NCI-H146 treated with DMSO at 0.1 percent for 48 hours (cell line): ENCODE measurements at regions not wholly inside any gene's neighbourhood (a gene's known extent, or its start where the extent isn't known, plus 50 kb on each side); places are given as distances from the start of the nearest gene placed in this dataset.

Experiments used
- DNase-seq: peaks from one replicate; lab custom pipeline; 2025; ENCODE audit not compliant: unreplicated experiment; lab: John Stamatoyannopoulos, UW

DNA sequence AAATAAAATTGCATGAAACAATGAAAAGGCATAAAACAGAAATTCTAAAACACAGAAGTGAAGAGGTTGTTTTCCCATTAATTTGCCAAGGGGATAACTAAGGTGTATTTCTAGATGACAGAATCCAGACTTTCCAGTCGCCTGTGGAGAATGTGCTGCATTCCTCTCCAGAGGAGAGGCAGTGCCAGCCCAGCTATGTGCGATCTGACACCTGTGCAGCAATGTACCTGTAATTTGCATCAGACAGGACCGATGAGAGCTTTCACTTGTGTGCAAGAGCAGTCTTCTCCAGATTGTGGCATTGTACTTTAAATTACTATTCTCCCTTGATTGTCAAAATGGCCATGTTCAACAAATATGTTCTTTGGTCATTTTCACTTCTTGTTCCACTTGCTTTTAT lies 1037.9 kb downstream of the EFNB2 start:
- DNase-seq, result no peak

- DNase-seq, result no peak
Observed at GRCh38 chr13:105492216-105492615, 1043.2 kb downstream of the EFNB2 start.

DNA sequence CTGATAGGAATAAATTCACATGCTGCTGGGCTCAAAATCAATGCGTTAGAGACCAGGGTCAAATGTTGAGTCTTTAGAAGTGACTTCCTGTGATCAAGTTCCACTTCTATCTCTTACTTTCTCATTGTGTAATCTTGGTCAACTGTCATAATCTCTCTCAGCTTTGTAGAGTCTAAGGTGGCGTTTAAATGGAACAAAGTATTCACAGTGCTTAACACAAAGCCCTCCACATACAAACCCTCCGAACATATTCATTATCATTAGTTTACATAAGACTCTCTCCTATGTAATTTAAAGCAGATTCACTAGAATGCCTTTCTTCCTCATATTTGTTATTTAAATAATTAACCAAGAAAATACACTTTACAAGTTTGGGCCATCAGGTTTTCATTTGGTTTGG lies 1044.1 kb downstream of the EFNB2 start:
- no peak for DNase-seq

GRCh38 chr13:105485081-105485480 lies 1050.4 kb downstream of the EFNB2 start:
- DNase-seq, result no peak

GRCh38 chr13:105474983-105475610 lies 1060.4 kb downstream of the EFNB2 start:
- DNase-seq, result no peak

DNA sequence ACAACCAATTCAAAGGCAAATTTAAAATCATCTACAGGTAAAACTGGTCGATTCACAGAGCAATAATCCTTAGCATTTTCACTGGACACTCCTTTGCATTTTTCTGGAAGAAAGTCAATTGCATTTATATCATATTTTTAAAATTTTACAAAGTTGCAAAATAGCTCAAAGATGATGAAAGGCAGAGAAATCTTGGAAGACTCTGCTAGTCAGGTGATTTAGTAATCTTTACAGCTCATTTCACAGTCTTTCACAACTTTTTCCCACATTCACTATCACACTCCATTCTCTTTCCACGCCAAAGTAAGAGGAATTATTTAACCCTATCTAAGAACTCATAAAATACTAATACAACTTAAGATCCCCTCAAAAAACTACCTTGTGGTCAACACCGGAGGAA lies 1063.8 kb downstream of the EFNB2 start:
- DNase-seq, result no peak

GRCh38 chr13:105466376-105466775 lies 1069.1 kb downstream of the EFNB2 start:
- DNase-seq, result no peak

DNA sequence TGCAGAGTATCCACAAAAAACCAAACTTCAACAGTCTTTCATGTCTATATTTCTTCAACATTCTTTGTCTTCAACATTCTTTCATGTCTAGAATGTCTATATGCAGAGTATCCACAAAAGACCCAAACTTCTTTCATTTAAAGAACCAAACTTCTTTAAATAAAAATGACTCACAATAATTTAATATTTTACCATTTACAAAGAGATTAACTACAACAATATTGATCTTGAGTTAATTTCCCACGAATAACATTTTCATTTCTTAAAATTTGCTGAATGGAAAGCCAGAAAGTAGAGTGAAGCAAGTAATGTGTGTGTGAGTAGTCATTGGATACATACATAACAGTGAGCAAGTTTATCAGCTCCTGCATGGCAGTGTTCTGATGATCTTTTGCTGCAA lies 1069.7 kb downstream of the EFNB2 start, which contains the start of gene DAOA:
Gene DAOA, plus strand, starts transcription at position 301 of the 400 bp plus-strand sequence.
- no peak for DNase-seq

DNA sequence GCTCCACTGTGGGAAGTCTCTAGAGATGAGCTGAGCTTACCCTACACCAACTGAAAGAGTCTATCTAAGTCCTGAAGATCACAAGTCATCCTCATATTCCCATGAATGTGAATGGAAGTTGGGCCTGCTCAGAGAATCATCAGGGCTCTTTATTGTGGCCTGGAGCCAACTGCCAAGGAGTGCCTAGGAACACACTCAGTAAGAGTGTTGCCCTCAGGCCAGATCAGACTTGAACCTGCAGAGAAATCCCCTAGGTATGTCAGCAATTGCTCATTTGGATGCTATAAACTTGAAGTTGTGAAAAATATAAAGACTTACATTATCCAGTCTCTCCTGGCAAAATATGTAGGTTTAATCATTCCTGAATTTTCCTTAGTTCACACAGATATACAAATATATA lies 1070.2 kb downstream of the EFNB2 start:
- no peak for DNase-seq

DNA sequence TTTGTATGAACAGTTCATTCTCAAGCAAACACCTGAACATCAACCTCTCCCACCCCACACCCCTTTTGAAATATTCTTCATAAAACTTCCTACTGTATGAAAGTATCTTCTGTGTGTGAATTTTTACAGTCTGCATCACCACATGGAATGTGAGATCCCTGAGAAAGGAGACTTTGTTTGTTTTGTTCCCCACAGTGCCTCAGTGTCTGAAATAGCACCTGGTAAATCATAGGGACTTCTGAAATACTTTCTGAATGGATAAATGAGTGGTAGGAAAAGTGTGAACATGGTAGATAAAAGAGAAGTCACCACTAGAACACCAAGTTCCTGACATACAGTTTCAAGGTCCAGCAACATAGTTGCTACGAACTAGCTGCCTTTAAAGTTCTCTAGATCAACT lies 1071.2 kb downstream of the EFNB2 start:
- DNase-seq, result no peak

GRCh38 chr13:105463011-105463501 lies 1072.4 kb downstream of the EFNB2 start:
- no peak for DNase-seq

- DNase-seq, result no peak
Observed at GRCh38 chr13:105462098-105462497, 1073.4 kb downstream of the EFNB2 start.

DNA sequence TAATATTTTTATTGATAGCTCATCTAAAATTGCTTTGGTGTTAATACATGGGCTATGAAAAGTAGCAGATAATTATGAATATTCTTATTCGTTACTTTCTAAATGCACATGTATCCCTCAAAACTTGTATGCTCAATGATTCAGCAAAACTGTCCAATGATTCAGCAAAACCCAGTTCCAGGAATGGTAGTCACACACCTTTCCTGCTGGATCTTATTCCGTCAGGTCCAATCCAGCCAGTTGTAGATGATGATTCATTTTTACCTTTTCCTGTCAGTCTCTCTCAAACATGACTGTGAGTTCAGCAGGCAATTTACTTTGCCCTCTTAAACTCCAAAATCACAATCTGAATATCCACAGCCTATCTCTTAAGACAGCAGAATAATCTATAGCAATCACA lies 1082.6 kb downstream of the EFNB2 start:
- DNase-seq, result no peak

GRCh38 chr13:105450784-105451183 lies 1084.7 kb downstream of the EFNB2 start:
- no peak for DNase-seq

GRCh38 chr13:105448811-105449210 lies 1086.7 kb downstream of the EFNB2 start:
- DNase-seq, result no peak

GRCh38 chr13:105446197-105446596 lies 1089.3 kb downstream of the EFNB2 start:
- DNase-seq, result no peak

- DNase-seq, result no peak
Observed at GRCh38 chr13:105445796-105446195, 1089.7 kb downstream of the EFNB2 start.

GRCh38 chr13:105442949-105443699 lies 1092.3 kb downstream of the EFNB2 start:
- DNase-seq, result no peak

- DNase-seq, result no peak
Observed at GRCh38 chr13:105442040-105442439, 1093.4 kb downstream of the EFNB2 start.

DNA sequence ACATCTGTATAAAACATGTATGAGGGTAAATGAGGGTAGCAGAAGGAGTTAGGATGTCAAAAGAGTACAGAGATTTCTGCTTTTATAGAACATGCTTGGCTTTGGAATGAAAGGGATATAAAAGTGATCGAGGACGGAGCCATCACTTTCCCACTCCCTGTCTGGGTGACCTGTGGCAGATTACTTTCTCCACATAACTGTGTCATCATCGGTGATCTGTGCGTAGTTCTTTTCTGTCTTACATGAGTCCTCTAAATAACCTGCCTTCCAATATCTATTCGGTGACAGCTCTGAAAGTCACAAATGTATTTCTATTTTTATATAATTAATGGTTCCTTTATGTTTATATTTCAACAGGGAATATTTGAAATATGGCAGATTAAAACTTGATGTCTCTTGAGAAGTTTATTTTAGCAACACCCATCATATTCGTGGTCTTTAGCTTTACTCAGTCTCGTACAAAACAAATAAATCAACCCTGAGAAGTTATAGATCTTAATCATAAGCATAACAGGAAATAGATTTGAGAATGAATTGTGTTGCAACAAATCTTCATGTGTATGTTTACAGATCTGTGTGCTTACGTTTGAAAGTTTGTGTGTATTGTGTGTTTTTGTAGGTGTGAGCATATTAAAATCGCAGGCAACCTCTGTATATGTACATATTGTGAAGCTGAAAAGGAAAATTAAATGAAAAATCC lies 1094.3 kb downstream of the EFNB2 start:
- DNase-seq, result no peak

DNA sequence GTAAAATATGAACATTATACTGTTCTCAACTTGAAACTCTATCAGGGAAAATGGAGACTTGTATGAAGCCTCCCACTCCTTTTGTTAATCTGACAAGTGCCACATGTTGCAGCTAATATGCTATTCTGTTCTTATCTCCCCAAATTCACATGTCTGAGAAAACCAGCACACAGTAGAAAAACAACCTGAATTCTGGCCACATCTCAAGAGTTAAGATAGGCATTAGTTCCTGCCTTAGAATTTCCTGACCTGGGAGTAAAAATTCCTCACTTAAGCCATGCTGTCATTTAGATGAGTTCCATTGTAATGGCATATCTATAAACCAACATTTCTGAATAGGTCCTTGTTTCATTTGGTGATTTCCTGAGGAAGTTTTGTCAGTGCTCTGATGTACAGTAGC lies 1098.5 kb downstream of the EFNB2 start:
- DNase-seq, result no peak

GRCh38 chr13:105432438-105432837 lies 1103.0 kb downstream of the EFNB2 start:
- no peak for DNase-seq
